Pulmonary artery endothelial cell (primary cell): ENCODE measurements at regions not wholly inside any gene's neighbourhood (a gene's known extent, or its start where the extent isn't known, plus 50 kb on each side); places are given as distances from the start of the nearest gene placed in this dataset.

Experiments used
- DNase-seq: peaks from one replicate; pipeline ENCODE4 v3.0.0-alpha.2; 2011; ENCODE audit warnings: low read depth, low spot score

DNA sequence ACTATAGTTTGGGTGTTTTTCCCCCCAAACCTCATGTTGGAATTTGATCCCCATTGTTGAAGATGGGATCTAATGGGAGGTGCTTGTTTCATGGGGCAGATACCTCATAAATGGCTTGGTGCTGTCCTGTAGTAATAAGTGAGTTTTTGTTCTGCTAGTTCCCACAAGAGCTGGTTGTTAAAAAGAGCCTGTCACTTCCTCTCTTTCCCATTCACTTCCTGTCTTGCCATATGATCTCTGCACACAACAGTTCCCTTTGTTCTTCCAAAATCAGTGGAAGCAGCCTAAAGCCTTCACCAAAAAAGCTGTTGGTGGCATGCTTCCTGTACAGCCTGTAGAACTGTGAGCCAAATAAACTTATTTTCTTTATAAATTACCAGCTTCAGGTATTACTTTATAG lies 768.2 kb upstream of the VRK2 start:
- DNase-seq, result no peak

DNA sequence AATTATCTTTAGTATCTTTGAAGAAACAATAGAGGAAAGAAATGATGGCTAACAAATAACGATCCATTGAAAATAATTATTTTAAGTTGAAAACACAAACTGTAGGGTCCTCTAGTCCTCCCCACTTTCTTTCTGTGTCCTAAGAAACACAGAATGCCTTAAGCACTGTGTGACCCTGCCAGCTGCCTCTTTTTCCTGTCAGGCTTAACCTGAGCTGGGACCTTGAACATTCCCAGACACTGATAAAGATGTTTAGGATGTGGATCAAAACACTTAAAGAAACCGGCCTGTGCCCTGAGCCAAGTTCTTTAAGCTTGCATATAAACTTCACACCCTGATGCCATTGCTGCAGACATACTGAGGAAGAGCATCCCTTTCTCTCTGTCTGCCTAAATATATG lies 755.4 kb upstream of the VRK2 start:
- no peak for DNase-seq

DNA sequence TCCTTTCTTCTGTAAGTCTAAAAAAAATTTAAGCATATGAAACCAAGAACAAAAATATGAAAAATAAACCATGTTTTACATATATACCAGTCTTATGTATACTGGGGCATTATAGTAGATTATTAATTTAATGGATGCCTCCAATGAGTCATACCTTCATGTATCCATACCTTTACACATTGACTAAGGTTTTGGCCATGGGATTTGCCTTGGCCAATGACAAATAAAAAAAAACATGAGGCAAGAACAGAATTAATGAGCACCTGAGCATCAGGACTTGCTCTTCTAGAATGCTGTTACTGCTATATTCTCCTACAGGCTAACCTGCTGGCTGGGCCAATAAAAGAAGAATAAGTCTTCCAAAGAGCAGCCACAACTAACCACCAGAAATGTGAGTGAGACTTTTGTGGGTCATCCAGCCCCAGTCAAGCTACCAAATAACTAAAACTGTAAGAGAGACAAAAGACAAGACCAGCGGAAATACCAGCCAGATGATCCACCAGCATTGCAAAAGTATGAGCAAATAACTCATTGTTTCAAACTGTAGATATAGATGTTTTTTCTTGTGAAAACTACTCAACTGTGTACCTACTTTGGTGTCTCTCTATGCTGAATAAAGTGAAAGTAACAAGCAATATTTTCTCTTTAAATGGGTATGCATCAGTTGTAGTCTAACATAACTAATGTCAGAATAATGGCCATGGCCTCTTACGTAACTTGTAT lies 749.6 kb upstream of the VRK2 start:
- DNase-seq, result no peak

DNA sequence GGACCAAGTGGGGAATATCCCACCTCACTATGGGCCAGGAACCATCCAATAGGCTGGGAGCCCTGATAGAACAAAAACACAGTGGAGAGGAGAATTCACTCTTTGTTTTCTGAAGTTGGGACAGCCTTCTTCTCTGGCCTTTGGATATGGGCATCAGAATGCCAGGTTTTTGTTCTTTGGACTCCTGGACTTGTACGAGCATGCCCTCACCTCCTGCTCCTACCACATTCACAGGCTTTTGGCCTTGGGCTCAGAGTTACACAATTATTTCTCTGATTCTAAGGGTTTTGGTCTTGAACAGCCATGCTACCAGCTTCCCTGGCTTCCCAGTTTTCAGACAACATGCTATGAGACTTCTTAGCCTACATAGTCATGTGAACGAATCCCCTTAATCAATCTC lies 732.9 kb upstream of the VRK2 start:
- no peak for DNase-seq

DNA sequence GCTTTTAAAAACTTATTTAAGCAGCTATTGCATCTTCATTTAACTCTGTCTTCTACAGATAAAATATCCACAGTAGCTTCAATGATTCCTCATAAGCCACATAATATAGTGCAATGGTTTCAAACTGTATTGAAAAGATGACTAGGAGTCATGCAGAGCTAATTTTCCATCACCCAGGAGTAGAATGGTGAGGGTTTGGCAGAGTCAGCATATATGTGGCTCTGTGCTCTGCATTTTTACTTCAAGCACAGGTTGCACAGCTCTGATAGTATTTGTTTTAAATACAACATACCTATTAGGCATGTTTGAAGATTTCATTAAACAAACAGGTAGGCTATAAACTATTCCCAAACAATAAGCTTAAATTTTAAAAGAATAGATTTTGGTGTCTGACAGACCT lies 731.9 kb upstream of the VRK2 start:
- DNase-seq, result no peak

DNA sequence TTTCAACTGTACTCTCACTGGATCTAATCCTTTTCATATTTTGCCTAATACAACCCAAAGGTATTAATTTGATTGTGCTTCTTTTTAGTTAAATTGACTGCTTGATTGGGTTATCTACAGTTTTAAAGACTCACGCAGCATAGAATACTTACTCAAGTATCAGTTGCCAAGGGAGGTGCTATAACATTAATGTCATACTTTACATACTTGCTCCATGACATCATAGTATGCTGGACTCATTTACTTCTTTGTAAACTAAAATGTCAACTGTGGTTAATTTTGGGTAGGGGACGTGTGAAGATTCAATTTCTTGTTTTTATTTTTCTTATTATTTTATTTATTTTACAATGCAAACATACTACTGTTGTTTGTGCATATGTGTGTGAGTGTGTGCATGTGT lies 716.2 kb upstream of the VRK2 start:
- DNase-seq, result no peak

DNA sequence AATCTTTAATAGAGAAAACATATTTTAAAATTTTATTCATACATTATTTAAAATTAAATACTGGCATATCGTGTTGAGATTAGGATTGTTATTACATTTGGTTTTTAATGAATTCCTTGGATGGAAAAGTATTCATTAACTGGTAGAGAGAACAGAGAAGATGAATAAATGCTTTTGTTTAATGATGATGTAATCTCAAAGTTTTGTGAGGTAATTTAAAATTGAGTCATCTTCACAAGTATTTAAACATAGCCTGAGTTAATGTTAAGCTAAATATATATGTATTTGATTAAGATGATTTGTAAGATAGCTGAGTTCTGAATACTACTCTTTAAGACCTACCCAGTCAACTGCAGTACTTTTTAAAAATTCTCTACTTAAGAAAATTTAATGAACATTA lies 713.4 kb upstream of the VRK2 start:
- DNase-seq, result no peak

DNA sequence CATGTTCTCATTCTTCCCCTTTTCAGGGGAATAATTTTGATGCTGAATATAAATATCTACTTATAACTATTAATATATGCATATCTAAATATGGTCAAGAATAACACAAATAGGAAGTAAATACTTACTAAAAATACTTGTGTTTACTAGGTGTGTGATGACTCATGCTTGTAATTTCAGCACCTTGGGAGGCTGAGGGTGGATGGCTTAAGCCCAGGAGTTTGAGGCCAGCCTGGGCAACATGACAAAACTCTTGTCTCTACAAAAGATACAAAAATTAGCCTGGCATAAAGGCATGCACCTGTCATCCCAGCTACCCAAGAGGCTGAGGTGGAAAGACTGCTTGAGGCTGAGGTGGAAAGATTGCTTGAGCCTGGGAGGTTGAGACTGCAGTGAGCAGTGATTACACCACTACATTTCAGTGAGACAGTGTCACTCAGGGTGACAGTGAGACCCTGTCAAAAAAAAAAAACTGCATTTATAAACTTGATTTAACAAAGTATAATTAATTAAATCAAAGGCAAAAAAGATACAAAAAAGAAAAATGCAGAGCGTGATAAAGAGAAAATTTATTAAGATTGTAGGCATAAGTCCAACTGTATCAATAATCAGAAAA lies 703.1 kb upstream of the VRK2 start:
- no peak for DNase-seq

DNA sequence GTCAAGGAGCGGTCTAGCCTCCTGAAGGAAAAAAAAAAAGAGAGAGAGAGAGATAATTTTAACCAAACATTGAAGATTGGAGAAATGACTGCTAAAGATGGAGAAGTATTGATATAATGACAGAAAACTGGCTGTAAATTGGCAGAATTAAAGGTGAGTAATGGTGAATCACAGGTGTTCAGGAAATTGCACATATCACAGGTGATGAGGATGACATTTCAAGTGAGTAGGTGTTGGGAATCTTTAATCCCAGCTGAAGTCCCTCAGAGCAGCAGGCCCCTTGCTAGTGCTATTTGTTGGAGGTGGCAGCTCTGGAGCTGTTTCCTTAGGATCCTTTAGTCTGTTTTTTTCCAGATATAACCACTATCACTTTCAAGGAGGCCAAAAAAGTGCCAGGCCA lies 678.4 kb upstream of the VRK2 start:
- no peak for DNase-seq

DNA sequence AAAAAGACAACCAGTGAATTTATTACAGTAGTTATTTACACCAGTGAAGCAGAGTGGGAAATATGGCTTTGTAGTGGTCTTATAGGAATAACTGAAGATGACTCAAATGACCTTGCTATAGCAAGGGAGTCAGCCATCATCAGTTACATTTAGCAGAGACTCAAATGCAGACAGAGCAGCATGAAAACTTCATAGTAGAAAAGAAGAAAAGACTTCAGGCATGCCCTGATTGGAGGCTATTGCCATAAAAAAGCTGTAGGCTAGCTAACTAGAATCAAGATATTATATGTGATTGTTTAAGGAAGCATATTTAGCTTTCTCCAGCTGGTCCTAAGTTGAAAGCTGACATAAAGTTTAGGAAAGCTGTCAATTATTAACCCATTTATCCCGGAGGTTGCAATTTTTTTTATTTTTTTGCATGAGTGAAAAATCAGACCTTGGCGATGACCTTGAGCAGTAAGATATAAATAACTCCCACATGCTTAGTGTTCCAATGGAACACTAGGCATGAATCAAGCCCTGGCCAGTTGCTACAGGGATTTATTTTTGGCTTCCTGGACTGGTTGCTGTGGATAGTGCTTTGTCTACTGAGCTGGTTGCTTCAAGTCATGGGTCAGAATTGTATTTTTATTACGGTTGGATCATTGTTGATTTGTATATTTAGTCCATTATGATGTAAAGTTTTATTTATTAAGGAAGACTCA lies 675.6 kb upstream of the VRK2 start:
- DNase-seq, result no peak

DNA sequence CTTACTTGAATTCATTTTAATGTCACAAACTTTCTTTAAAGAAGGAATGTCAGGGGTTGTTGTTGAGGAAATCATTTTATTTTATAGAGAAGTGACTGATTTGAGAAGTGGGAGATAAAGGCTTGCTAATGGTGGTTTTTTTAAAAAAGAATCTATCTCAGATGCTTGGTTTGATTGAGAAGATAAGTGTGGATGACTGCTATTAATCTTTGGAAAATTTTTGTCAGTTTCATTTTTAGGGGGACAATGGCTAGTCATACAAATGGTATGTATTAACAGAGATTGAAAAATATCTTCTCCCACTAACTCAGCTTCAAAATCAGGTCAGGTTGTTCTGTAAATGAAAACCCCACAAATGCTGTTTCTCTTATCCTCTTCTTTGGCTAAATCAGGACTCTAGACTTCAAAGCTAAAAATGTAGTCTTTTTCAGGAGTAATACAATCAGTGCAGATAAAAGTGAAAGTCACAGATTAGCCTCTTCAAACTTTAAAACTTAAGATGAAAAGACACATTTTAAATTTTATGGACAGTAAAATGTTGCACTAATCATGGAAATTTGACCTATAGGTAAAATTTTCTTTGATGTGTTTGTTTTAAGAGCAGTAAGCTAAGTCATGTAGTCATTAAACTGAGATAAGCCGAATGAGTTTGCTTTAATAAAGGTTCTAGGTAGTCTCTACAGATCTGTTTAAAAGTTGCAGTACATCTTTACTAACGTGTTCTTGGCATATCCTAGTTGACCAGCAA lies 674.2 kb upstream of the VRK2 start:
- no peak for DNase-seq

DNA sequence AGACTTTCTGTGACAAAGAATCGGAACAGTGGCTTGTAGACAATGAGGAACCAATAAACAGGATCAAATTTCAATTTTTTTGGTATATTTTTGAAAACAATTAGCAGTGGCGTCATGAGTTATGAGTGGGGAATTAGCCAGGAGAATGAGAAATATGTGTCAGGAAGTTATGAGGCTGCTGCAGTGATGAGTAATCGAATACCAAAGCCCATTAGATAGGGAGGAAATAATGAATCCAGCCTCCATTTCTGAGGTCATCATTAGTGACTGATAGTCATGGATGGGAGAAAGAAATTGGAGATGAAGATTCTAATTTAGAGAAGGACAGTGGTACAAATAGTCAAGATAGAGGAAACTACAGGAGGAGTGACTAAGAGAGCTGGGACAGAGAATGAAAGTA lies 673.1 kb upstream of the VRK2 start:
- DNase-seq, result peak; percentile 70

DNA sequence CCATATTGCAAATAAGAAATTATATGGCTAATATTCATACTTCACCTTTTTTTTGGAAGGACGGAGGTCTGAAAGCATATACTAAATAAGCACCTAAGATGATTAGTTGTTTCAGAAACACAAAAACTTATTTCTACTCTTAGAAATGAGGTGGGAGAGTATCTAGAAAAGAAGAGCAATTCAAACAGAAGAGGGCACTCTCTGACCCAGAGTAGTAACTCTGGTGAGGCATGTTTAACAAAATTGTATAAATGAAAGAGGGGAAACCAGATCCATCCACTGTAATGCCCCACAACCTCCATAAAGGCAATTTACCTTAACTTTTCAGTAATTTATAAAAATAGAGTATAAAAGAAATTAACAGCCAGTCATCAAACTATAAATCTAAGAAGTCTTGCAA lies 669.6 kb upstream of the VRK2 start:
- DNase-seq, result no peak

DNA sequence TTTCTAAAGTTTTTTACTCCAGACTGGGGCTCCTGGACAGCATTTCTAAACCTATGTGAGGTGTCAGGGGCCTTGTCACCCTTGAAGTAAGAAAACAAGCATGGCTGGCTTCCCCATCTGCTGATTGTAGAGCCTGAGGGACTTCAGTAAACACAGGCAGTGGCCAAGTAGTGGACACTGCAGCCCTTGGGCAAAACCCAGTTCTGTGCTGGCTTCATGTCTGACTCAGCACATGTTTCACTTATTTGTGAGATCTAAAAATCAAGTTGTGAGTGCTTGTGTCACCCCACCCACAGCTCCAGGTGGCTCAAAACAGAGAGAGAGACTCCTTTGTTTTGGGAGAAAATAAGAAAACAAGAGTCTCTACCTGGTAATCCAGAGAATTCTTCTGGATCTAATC lies 660.3 kb upstream of the VRK2 start:
- DNase-seq, result no peak

DNA sequence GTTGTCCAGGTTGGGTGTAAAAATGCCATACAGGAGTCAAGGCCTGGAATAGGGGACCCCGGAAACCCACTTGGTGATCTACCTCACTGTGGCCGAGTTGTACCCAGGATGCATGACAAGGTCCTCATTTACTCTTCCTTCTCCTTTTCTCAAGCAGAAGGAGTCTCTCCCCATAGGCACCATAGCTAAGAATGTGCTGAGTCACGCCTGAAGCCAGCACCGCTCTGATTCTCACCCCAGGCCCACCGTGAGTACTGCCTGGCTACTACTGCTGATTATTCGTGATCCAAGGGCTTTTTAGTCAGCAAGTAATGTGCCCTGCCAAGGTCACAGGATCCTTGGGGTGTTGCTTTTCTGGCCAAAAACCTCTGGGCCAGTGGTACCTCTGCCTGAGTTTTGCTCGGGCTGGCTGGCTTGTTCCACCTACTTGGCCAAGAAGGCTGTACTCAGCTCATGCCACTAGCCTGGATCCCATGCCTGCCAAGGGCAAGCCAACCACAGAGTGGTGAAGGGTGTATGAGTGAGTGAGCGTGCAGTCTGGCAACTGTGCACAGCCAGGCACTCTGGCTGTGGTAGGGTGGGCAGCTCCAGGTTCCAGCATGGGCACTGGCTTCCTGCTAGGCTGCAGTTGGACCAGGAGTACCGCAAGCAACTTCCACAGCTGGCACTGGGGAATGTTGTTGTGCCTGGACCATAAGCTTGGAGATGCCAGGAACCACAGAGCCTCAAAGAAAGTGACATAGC lies 650.1 kb upstream of the VRK2 start:
- DNase-seq, result no peak

DNA sequence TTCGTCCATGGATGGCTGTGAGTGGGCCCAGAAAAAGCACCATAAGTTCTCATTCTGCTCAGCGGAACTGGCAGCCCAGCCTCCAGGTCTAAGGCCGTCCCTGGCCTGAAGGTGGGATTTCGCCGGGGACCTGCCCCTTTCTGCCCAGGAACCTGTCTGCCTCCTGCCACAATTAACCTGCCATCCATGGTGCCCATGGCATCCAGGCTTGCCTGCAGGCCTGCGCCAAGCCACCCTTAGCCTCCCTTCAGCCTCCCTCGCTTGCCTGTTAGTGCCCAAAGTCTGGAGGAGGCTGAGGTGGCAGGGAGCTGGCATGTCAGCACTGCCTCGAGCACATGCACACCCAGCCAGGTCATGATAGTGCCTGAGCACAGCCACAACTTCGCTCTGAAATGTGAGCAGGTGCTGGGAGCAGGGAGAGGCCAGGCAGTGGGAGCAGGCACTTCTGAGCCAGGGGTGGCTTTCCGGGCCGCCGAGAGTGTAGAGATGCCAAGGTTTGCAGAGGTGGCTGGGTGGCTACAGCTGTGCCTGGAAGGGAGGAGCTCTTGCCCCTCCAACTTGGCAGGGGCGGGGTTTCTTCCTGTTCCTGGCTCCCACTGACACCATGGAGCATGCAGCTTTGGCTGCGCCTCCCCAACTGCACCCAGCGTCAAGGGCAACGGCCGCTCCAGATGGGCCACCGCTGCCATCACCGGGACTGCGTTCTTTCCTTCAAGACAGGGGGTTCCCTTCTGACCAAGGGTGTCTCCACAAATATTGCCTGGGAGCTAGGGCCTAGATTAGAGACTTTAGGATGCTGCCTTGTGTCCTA lies 648.9 kb upstream of the VRK2 start:
- no peak for DNase-seq

DNA sequence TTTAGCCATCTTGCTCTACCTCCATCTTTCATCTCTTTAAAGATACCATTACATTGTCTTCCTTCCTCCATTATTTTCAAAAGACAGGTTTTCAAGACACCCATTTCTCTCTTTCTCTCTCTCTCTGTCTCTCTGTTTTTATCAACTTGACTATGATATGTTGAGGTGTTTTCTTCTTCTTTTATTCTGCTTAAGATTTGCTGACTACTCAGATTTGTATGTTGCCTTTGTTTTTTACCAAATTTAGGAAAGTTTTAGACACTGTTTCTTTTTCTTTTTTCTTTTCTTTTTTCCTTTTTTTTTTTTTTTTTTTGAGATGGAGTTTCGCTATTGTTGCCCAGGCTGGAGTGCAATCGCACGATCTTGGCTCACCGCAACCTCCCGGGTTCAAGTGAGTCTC lies 647.5 kb upstream of the VRK2 start:
- DNase-seq, result no peak

DNA sequence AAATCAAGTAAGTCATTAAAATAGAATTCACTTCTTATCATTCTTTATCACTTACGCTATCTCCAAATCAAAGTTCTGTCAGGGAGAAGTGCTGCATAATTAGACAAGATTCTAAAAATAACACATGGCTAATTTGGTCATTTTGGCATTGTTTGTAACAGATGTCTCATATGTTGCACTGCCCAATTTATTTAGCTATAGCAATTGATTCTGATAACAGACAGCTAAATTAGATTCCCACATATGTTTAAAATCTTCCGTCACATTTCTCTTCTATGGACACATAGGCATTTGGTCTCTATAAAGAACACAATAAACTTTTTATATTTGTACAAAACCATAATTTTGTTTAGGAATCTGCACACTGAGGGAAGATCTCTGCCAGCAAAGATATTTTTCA lies 644.5 kb upstream of the VRK2 start:
- no peak for DNase-seq

DNA sequence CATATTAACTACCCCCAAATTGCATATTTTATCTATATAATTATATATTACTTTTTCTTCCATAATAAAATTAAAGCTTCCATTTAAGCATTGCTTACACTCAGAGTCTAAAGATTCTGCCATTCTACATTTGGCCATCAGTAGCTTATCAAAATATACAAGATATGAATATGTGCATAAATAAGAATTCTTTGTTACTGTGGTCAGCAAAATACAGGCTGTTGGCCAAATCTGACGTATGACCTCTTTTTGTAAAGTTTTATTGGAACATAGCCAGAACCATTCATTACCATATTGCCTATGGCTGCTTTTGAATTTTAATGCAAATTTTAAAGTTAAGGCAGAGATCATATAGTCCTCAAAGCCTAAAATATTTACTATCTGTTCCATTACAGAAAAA lies 643.9 kb upstream of the VRK2 start:
- no peak for DNase-seq

DNA sequence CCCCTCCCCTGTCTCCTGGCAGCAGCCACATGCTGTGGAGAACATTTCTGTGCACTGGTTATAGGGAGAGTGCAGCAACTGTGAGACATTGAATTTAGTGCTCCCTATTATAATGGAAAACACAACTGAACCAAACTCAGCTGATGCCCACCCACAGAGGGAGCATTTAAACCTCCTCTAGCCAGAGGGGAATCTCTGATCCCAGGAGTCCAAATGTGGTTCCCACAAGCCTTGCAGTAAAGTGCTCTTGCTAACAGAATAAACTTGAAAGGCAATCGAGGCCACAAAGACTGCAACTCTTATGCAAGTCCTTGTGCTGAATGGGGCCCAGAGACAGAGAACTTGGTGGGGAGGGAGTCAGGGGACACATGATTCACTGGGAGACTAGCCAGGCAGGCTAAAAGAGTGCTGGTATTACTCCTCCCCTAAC lies 638.8 kb upstream of the VRK2 start:
- no peak for DNase-seq

DNA sequence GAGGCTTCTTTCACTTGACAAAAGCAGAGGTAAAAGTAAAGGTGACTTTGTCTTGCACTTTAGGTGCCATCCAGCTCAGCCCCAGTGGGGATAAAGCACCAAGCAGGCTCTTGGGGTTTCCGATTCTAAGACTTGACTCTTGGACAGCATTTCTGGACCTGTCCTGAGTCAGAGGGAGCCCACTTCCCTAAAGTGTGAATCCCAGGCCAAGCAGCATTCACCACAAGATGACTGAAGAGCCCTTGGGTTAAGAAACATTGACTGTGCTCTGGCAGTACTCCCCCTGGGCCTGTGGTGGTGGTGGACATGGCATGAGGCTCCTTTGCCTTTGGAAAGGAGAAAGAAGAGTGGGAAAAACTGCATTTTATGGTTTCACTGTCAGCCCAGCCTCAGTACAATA lies 638.0 kb upstream of the VRK2 start:
- no peak for DNase-seq
